NT2/D1 (cell line): ENCODE measurements at regions not wholly inside any gene's neighbourhood (a gene's known extent, or its start where the extent isn't known, plus 50 kb on each side); places are given as distances from the start of the nearest gene placed in this dataset.

Experiments used
- DNase-seq: peaks from one replicate; pipeline ENCODE4 v3.0.0-alpha.2; 2011; ENCODE audit warnings: low read depth, low spot score
- H3K27me3 ChIP-seq: 2 replicates; pipeline ENCODE4 v1.6.0; 2011; ENCODE audit warnings: mild to moderate bottlenecking; ENCODE audit not compliant: insufficient read length, insufficient read depth
- H3K36me3 ChIP-seq: 2 replicates; pipeline ENCODE4 v1.6.1; 2011; ENCODE audit warnings: mild to moderate bottlenecking, low read length, mixed read lengths; ENCODE audit not compliant: insufficient read depth, insufficient read length
- H3K4me1 ChIP-seq: 2 replicates; pipeline ENCODE4 v1.5.1; 2011; ENCODE audit not compliant: insufficient read depth, insufficient read length
- H3K4me3 ChIP-seq: 2 replicates; pipeline ENCODE4 v1.5.1; 2011; ENCODE audit warnings: low read depth; ENCODE audit not compliant: insufficient read length
- H3K9ac ChIP-seq: 2 replicates; pipeline ENCODE4 v1.6.0; 2011; ENCODE audit warnings: low read depth; ENCODE audit not compliant: insufficient read length
- H3K9me3 ChIP-seq: 2 replicates; pipeline ENCODE4 v1.5.1; 2011; ENCODE audit warnings: mild to moderate bottlenecking, low read length; ENCODE audit not compliant: insufficient read depth
- SUZ12 ChIP-seq: IDR thresholded peaks from 2 replicates; pipeline ENCODE4 v1.6.1; 2011; ENCODE audit not compliant: insufficient read length, insufficient read depth; ENCODE audit errors: extremely low read depth
- YY1 ChIP-seq: IDR thresholded peaks from 2 replicates; pipeline ENCODE4 v1.6.1; 2011; ENCODE audit not compliant: insufficient read length, insufficient read depth
- ZNF274 ChIP-seq: IDR thresholded peaks from 2 replicates; pipeline ENCODE4 v1.6.1; 2011; ENCODE audit warnings: mild to moderate bottlenecking, low read depth, low read length

DNA sequence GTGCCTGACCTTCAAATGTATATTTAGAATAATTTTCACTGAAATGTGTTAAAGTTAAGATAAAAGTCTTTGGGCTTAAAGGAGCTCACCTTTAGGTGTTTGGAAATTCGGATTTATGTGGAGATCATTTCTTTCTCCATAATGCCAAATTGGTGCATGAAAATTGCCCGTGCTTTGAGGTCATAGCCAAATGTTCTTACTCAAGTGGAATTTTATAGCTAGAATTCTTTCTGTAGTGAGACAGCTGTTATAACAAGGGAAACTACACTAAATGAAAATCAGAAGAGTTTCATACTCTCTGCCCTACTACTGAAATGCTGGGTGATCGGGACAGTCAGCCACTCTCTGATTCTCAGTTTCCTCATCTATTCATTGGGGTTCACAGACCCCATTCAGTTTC is 89.5 kb upstream of the DBX1 start:
- TF ChIP-seq ZNF274 (no peak), SUZ12 (no peak), YY1 (no peak)
- no peak for DNase-seq

DNA sequence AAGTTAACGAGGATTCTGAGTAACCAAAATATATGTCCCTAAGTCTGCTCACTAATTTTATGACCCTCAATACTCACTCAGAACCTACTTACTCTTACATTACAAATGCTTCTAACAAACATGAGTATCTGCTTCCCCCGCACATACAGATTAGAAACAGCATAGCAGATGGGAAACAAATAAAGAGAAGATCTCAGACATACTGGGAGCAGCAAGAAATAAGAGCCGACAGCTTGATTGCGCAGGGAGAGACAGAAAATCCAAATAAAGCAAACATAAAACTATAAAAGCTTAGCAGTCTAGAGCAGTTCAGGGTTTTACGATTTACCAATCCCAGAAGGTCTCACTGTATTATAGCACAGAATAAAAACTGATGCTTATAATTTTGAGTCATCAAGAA is 89.1 kb upstream of the DBX1 start:
- Histone ChIP-seq H3K9me3 (no peaks in the 10 kb centered on the region), H3K4me3 (no peak overlapping the region), H3K4me1 (no peaks in the 10 kb centered on the region), H3K36me3 (no peaks in the 10 kb centered on the region), H3K27me3 (no peaks in the 10 kb centered on the region), H3K9ac (no peak overlapping the region)
- TF ChIP-seq YY1, result no peak
- TF ChIP-seq ZNF274, result no peak
- TF ChIP-seq SUZ12, result no peak
- no peak for DNase-seq

More for the DNA sequence above, 89.5 kb upstream of the DBX1 start:
- Histone ChIP-seq H3K27me3 (no peaks in the 10 kb centered on the region), H3K9me3 (no peaks in the 10 kb centered on the region), H3K4me3 (no peak overlapping the region), H3K4me1 (no peaks in the 10 kb centered on the region), H3K9ac (no peak overlapping the region), H3K36me3 (no peaks in the 10 kb centered on the region)

DNA sequence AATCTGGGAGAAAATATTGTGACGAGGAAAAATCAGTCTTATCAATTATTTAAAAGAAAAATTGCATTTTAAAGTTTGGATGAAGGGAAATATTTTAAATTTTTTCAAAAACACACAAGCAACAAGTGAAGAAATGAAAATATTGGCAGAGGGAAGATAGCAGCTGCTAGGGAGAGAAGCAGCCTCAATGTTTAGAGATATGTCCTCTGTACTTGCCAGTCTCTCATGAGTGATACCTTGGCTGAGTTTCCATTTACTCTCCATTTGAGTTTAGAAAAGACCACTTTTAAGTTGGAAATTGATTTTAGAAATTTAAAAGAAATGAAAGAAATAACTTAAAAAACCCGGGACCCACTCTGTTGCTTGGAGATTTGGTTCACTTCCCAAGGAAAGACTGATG is 88.6 kb upstream of the DBX1 start:
- no peaks in the 10 kb centered on the region for H3K9me3 ChIP-seq
- DNase-seq, result no peak
- no peak overlapping the region for H3K4me3 ChIP-seq
- TF ChIP-seq ZNF274 (no peak), YY1 (no peak), SUZ12 (no peak)
- H3K4me1 ChIP-seq, result no peaks in the 10 kb centered on the region
- H3K27me3 ChIP-seq, result no peaks in the 10 kb centered on the region
- H3K36me3 ChIP-seq, result no peaks in the 10 kb centered on the region
- H3K9ac ChIP-seq, result no peak overlapping the region

DNA sequence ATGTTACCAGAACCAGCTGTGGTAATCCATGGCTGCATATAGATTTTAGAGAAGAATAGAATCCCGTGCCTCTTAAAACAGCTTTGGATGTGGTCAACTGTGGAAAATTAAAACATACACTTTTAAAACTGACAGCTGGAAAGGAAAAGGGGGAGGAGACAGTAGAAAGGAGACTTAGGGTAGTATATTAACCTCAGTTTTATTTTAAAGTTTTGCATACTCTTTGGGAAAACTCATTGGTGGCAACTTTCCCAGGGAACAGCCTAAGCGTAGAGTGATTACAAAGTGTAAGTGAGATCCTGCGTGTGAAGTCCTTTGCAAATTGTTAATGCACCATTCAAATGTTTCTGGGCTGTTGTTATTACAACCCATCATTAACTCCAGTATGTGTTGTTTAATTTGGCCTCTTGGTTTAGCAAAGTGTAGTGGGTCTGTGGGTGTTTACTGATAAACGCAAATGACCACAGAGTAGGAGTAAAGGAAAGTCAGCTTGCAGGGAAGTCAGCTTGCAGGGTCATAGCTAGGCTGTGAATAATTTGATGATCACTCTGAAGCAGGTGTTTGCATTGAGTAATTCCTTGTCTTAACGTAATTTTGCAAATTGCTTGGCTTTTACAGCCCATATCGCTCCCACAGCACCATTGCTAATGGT is 88.0 kb upstream of the DBX1 start:
- Histone ChIP-seq H3K9ac (no peak overlapping the region), H3K9me3 (no peaks in the 10 kb centered on the region), H3K4me1 (no peaks in the 10 kb centered on the region), H3K27me3 (no peaks in the 10 kb centered on the region), H3K4me3 (no peak overlapping the region), H3K36me3 (no peaks in the 10 kb centered on the region)
- TF ChIP-seq YY1, result no peak
- TF ChIP-seq ZNF274, result no peak
- no peak for TF ChIP-seq SUZ12
- no peak for DNase-seq

DNA sequence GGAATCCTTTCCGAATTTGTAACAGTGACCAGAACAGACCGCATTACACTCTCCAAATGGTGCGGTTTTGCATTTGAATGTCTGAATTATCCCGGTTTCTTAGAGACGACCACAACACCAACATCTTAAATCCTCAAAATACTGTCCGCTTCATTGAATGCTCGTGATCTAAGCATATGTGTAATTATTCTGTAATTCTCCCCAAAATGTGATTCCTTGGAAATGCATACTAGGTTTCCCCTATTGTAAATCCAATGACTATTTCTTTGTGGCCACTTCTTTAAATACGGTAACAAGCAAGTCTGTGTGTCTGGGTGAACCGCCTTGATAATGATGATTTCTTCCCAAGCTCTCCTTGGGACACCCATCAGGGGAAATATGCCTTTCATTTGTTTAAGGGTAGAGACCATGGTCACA is 87.3 kb upstream of the DBX1 start:
- peak; percentile 63 for DNase-seq

DNA sequence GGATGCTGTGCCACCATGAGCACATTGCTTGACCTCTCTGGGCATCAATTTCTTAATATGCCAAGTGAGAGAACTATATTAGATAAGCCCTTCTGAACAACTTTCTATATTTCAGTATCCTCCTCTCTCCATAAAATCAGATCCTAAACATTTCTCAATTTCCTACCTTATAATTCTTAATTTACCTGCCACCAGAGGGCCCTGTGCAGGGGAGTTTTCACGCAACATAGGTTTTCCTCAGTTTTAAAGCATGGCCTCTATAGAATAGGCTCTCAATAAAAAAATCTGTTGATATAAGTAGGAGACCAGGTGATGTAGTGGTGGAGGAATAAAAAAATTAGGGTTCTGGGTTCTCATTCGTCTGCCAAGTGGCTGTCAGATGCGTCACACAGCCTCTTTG is 83.7 kb upstream of the DBX1 start:
- no peak for TF ChIP-seq YY1
- no peak for TF ChIP-seq ZNF274
- TF ChIP-seq SUZ12, result no peak
- no peaks in the 10 kb centered on the region for H3K9me3 ChIP-seq
- no peak overlapping the region for H3K4me3 ChIP-seq
- H3K36me3 ChIP-seq, result no peaks in the 10 kb centered on the region
- H3K9ac ChIP-seq, result no peak overlapping the region
- no peaks in the 10 kb centered on the region for H3K4me1 ChIP-seq
- H3K27me3 ChIP-seq, result no peaks in the 10 kb centered on the region
- DNase-seq, result no peak

More for the DNA sequence above, 87.3 kb upstream of the DBX1 start:
- Histone ChIP-seq H3K4me3 (no peak overlapping the region), H3K27me3 (no peaks in the 10 kb centered on the region), H3K4me1 (no peaks in the 10 kb centered on the region), H3K9ac (no peak overlapping the region), H3K9me3 (no peaks in the 10 kb centered on the region), H3K36me3 (no peaks in the 10 kb centered on the region)
- TF ChIP-seq YY1 (no peak), ZNF274 (no peak)

DNA sequence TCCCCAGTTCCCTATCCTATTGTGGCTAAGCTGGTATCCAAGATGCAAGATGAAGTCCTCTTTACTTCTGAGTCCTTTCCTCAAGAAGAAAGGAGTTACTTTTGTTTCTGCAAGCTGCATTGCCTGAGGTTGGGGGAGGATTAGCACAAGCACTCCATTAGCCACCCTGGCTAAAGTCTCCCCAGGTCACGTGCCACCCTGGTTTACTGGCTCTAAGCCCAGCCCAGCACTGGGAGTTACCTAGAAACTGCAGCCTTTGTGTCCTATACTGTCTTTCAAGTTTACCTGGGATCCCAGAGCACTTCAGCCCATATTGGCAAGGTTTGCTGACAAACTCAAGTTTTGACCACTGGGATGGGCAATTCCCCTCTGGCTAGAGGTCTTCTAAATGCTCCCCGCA is 78.4 kb upstream of the DBX1 start:
- H3K4me1 ChIP-seq, result no peaks in the 10 kb centered on the region
- no peaks in the 10 kb centered on the region for H3K9me3 ChIP-seq
- no peaks in the 10 kb centered on the region for H3K27me3 ChIP-seq
- no peak overlapping the region for H3K9ac ChIP-seq
- H3K4me3 ChIP-seq, result no peak overlapping the region
- no peak for DNase-seq
- TF ChIP-seq YY1, result no peak
- no peak for TF ChIP-seq ZNF274
- TF ChIP-seq SUZ12, result no peak
- H3K36me3 ChIP-seq, result no peaks in the 10 kb centered on the region
